IPS-18a (cell line): ENCODE measurements at regions not wholly inside any gene's neighbourhood (a gene's known extent, or its start where the extent isn't known, plus 50 kb on each side); places are given as distances from the start of the nearest gene placed in this dataset.

Source experiments
- H3K27ac ChIP-seq: one replicate; pipeline ENCODE4 v1.5.1; 2013; ENCODE audit warnings: low read length
- H3K27me3 ChIP-seq: one replicate; pipeline ENCODE4 v1.6.1; 2013; ENCODE audit warnings: mild to moderate bottlenecking, low read length; ENCODE audit not compliant: control insufficient read depth, insufficient read depth
- H3K36me3 ChIP-seq: one replicate; pipeline ENCODE4 v1.6.1; 2013; ENCODE audit warnings: low read depth, low read length; ENCODE audit not compliant: control insufficient read depth
- H3K4me1 ChIP-seq: one replicate; pipeline ENCODE4 v1.6.1; 2013; ENCODE audit warnings: low read depth, low read length; ENCODE audit not compliant: control insufficient read depth
- H3K4me3 ChIP-seq: one replicate; pipeline ENCODE4 v1.5.1; 2013; ENCODE audit warnings: low read length
- H3K9ac ChIP-seq: one replicate; pipeline ENCODE4 v1.6.1; 2013; ENCODE audit warnings: mild to moderate bottlenecking, low read length, moderate library complexity
- H3K9me3 ChIP-seq: one replicate; pipeline ENCODE4 v1.6.1; 2013; ENCODE audit warnings: low read depth, low read length; ENCODE audit not compliant: control insufficient read depth

GRCh38 chr4:1470393-1470670 is 64.1 kb upstream of the NKX1-1 start:
- Histone ChIP-seq H3K4me3 (no peak overlapping the region), H3K9ac (no peak overlapping the region), H3K9me3 (no peaks in the 10 kb centered on the region), H3K4me1 (no peaks in the 10 kb centered on the region), H3K36me3 (no peaks in the 10 kb centered on the region), H3K27ac (no peak overlapping the region), H3K27me3 (no peaks in the 10 kb centered on the region)

- no peak overlapping the region for H3K9ac ChIP-seq
- H3K4me3 ChIP-seq, result no peak overlapping the region
- H3K27me3 ChIP-seq, result no peaks in the 10 kb centered on the region
- H3K36me3 ChIP-seq, result no peaks in the 10 kb centered on the region
- H3K9me3 ChIP-seq, result no peaks in the 10 kb centered on the region
- no peak overlapping the region for H3K27ac ChIP-seq
- H3K4me1 ChIP-seq, result no peaks in the 10 kb centered on the region
These were observed 63.6 kb upstream of the NKX1-1 start for GRCh38 chr4:1469607-1470392.

GRCh38 chr4:1469043-1469442 is 62.8 kb upstream of the NKX1-1 start:
- Histone ChIP-seq H3K9me3 (no peaks in the 10 kb centered on the region), H3K36me3 (no peaks in the 10 kb centered on the region), H3K4me1 (no peaks in the 10 kb centered on the region), H3K27me3 (no peaks in the 10 kb centered on the region), H3K9ac (no peak overlapping the region), H3K27ac (no peak overlapping the region), H3K4me3 (no peak overlapping the region)

GRCh38 chr4:1467581-1468458 is 61.6 kb upstream of the NKX1-1 start:
- Histone ChIP-seq H3K9me3 (no peaks in the 10 kb centered on the region), H3K4me3 (no peak overlapping the region), H3K36me3 (no peaks in the 10 kb centered on the region), H3K9ac (no peak overlapping the region), H3K27me3 (no peaks in the 10 kb centered on the region), H3K27ac (no peak overlapping the region), H3K4me1 (no peaks in the 10 kb centered on the region)

GRCh38 chr4:1466863-1467165 is 60.6 kb upstream of the NKX1-1 start:
- Histone ChIP-seq H3K4me1 (no peaks in the 10 kb centered on the region), H3K27me3 (peaks cover 2% of the 10 kb centered on the region), H3K4me3 (no peak overlapping the region), H3K27ac (no peak overlapping the region), H3K9ac (no peak overlapping the region), H3K36me3 (no peaks in the 10 kb centered on the region), H3K9me3 (no peaks in the 10 kb centered on the region)

GRCh38 chr4:1466034-1466862 is 60.0 kb upstream of the NKX1-1 start:
- Histone ChIP-seq H3K4me1 (no peaks in the 10 kb centered on the region), H3K9me3 (no peaks in the 10 kb centered on the region), H3K36me3 (no peaks in the 10 kb centered on the region), H3K4me3 (no peak overlapping the region), H3K27me3 (peaks cover 8% of the 10 kb centered on the region), H3K27ac (no peak overlapping the region), H3K9ac (no peak overlapping the region)

GRCh38 chr4:1465173-1466033 is 59.2 kb upstream of the NKX1-1 start:
- Histone ChIP-seq H3K36me3 (no peaks in the 10 kb centered on the region), H3K27me3 (peaks cover 9% of the 10 kb centered on the region), H3K9ac (no peak overlapping the region), H3K4me1 (no peaks in the 10 kb centered on the region), H3K27ac (no peak overlapping the region), H3K9me3 (no peaks in the 10 kb centered on the region), H3K4me3 (no peak overlapping the region)

GRCh38 chr4:1464581-1465171 is 58.4 kb upstream of the NKX1-1 start:
- H3K27me3 ChIP-seq, result peaks cover 9% of the 10 kb centered on the region
- no peaks in the 10 kb centered on the region for H3K9me3 ChIP-seq
- H3K36me3 ChIP-seq, result no peaks in the 10 kb centered on the region
- H3K4me1 ChIP-seq, result no peaks in the 10 kb centered on the region
- H3K27ac ChIP-seq, result no peak overlapping the region
- H3K9ac ChIP-seq, result no peak overlapping the region
- H3K4me3 ChIP-seq, result no peak overlapping the region

- no peak overlapping the region for H3K4me3 ChIP-seq
- peaks cover 9% of the 10 kb centered on the region for H3K27me3 ChIP-seq
These were observed 57.8 kb upstream of the NKX1-1 start for GRCh38 chr4:1463927-1464540.

GRCh38 chr4:1463088-1463926 is 57.1 kb upstream of the NKX1-1 start:
- no peaks in the 10 kb centered on the region for H3K4me1 ChIP-seq
- no peak overlapping the region for H3K27ac ChIP-seq
- no peak overlapping the region for H3K9ac ChIP-seq
- no peaks in the 10 kb centered on the region for H3K36me3 ChIP-seq
- H3K27me3 ChIP-seq, result peaks cover 12% of the 10 kb centered on the region
- no peaks in the 10 kb centered on the region for H3K9me3 ChIP-seq
- H3K4me3 ChIP-seq, result no peak overlapping the region

More at GRCh38 chr4:1463927-1464540, 57.8 kb upstream of the NKX1-1 start:
- Histone ChIP-seq H3K36me3 (no peaks in the 10 kb centered on the region), H3K27ac (no peak overlapping the region), H3K4me1 (no peaks in the 10 kb centered on the region), H3K9ac (no peak overlapping the region), H3K9me3 (no peaks in the 10 kb centered on the region)
